HG03095 (cell line): ENCODE measurements at regions not wholly inside any gene's neighbourhood (a gene's known extent, or its start where the extent isn't known, plus 50 kb on each side); places are given as distances from the start of the nearest gene placed in this dataset.

Experiments used
- ATAC-seq: cut with Tn5 transposase; IDR thresholded peaks from one replicate; pipeline ENCODE4 v1.9.1; 2021; ENCODE audit warnings: moderate library complexity; ENCODE audit not compliant: unreplicated experiment

DNA sequence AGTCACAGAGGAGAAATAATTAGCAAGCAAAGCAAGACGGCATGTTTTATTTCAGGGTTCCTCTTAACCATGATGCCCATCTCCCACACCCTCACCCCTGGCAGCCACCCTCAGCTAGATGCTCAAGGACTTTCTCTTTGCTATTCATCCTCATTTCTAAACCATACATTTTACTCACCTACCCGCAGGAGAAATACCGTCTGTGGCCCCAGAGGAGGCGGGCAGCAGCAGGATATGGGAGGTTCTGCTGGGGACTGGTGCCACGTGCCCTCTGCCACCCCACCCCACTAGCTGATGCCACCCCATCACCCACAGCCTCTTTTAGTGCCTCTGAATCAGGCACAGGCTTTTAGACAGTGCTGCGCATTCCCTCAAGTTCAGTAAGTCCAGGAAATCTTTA, 168.7 kb upstream of the ITGB1 start:
- no peak for ATAC-seq

- ATAC-seq, result no peak
Observed at GRCh38 chr10:33125522-33126517, 167.8 kb upstream of the ITGB1 start.

- ATAC-seq, result no peak
Observed at GRCh38 chr10:33125111-33125510, 167.1 kb upstream of the ITGB1 start.

DNA sequence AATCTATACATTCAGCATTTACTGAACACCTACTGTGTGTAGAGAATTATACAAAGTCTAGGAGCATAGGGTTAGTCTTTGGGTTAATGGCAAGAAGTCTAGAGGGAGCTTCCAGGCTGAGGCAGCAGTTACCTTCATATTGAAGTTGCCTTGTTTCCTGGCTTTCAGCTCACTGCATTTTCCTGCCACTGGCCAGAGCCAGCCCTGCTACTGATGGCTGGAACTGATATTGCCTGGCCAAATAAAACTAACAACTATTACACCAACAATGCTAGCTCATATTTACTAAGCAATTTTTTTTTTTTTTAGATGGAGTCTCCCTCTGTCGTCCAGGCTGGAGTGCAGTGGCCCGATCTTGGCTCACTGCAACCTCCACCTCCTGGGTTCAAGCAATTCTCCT, 165.7 kb upstream of the ITGB1 start:
- ATAC-seq, result no peak

DNA sequence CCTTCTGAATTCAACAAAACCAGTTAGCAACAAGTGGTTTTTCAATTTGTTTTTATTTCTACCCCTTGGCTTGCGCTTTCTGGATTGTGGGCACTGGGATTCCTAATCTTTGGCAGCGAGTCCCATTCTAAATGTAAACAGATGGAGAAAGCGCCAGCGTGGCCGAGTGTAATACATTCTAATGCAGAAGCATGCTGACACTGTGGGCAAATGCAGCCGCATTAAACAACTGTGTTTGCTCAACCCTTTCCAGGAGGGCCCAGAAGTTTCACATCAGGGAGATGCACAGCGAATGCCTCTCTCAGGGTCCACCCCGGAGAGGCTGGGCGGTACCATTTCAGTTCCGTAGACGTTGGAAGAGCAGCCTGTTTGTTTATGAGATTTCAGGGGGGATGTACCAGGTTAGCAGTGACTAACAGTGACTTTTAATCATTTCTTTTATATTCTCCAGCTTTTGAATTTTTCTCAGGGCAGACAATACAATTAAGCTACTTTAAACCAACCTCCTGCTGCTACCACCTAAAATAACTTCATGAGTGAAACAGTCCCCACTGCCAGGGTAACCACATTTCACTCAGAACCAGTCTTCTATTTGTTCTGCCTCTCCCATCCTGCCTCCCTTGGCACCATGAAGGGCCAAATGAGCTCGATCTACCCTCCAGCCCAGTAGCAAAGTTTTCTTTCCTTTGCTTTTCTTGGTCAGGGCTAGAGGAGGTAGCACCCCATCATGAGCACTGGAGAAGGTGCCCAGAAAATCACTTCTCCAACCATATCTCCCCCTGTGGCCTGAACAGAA, 164.2 kb upstream of the ITGB1 start:
- no peak for ATAC-seq

- no peak for ATAC-seq
Observed at GRCh38 chr10:33120700-33121099, 162.7 kb upstream of the ITGB1 start.

DNA sequence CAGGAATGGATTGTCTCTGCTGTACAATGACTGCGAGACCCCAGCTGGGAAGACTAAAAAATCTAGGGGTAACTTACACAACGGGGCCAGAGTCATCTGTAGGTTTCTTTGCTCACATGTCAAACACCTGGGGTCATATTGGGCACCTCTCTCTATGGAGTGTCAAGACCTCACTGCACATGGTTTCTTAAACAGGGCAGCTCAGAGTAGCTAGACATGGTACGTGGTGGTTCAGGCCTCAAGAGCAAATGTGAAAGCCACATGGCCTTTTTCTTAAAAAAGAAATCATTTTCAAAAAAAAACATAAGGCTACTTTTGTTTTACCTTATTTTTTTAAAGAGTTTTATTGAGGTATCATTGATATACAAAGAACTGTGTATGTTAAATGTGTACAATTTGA, 162.2 kb upstream of the ITGB1 start:
- no peak for ATAC-seq

DNA sequence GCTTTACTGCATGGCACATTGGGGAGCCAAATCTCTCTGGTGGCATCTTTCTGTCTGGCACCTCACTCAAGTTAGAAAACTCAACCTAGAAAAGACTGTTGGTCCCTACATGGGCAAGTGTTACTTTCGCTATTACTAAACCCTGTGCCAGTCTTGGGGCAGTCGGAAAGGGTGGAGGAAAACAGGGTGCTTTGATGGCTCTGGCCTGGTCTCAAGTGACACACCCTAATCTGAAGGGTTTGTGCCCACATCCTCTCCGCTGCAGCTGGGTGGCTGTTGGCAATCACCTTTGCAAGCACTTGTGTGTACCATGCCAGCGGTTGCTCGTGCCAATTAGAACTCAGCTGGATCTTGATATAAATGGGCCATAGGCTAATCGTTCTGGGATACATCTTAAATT, 159.8 kb upstream of the ITGB1 start:
- ATAC-seq, result no peak

DNA sequence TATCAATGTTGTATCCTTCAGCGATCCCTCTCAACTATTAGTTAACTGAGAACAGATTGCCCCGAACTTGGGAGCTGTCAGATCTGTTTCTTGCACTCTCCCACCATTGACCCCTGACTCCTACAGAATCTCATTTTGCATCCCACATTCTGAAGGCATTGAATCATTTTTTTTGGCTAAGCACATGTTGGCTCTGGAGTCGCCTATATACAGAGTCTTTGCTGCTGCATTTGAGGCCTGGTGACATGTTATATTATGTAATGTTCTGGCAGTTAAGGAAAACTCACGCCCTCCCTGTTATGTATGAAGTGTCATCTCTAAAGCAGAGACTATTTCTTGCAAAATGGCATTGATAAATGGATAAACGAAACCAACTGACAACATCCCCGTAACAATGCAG, 159.2 kb upstream of the ITGB1 start:
- ATAC-seq, result no peak

DNA sequence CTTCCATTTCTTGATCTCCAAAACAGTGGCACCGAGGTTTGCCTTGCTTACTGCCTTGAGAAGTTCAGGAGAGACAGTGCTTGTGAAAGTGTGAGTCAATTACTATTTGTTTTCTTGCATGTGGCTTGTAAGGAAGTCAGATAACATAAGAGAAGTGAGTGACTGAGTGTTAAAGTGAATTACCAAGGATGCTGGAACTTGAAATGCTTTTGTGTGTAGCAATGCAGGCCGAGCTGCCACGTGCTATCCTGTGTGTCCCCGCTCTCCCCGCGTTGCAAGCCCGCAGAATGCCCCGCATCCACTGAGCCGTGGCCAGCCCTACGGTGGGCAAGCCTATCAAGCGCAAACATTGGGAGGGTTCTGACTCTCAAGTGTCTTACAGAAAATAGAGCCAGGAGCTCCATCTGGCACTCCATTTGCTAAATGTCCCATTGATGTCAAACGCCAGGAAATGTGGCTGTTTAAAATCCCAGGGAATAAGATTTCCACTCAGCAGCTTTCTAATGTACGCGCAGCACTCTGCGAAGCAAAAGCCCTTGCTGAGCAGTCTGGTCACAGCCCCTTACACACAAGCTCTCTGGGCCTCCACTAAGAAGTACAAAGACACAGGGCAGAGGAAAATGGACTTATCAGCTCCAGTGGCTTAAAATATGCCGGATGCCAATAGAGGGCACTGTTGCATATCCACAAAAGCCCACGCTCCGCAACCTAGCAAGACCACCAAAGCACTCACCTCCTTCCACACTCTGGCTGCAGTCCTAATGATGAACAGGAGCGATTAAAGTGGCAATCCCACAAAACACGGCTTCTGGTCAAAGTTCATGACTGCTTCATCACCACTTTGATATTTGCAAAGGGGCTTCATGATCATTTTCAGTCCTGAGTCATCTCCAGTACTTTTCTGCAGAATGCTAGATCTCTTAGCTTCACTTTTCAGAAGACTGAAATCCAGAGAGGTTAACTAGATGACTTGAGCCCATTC, 158.0 kb upstream of the ITGB1 start:
- no peak for ATAC-seq

- ATAC-seq, result no peak
Observed at GRCh38 chr10:33114451-33114952, 156.5 kb upstream of the ITGB1 start.

- ATAC-seq, result no peak
Observed at GRCh38 chr10:33113466-33113865, 155.4 kb upstream of the ITGB1 start.

DNA sequence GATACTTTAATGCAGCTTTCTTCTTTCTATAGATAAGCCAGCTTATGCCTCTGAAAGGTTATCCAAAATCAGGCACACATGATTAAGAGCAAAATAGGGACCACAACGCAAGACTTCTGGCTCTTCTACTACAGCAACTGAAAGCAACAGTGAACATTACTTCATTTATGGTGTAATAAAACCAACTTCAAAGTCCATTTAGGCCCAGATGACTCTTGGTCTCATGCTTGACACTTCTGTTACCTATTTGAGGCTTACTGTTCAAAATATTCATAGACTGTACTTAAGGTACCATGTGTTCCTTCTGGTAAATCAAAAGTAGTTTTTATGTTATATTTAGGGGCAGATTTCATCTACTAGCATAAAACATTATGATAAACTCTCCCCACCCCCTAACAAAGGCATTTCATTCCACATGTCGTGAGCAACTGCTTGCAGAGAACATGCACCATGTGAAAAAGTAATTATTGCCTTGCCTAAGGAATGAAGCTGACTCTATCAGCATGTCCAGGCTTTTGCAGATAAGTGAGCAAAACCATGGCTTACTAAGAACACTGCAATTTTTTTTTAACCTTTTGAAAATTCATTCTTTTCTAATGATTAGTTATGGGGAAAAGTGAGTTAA, 154.9 kb upstream of the ITGB1 start:
- ATAC-seq, result no peak

- no peak for ATAC-seq
Observed at GRCh38 chr10:33111488-33112051, 153.5 kb upstream of the ITGB1 start.

DNA sequence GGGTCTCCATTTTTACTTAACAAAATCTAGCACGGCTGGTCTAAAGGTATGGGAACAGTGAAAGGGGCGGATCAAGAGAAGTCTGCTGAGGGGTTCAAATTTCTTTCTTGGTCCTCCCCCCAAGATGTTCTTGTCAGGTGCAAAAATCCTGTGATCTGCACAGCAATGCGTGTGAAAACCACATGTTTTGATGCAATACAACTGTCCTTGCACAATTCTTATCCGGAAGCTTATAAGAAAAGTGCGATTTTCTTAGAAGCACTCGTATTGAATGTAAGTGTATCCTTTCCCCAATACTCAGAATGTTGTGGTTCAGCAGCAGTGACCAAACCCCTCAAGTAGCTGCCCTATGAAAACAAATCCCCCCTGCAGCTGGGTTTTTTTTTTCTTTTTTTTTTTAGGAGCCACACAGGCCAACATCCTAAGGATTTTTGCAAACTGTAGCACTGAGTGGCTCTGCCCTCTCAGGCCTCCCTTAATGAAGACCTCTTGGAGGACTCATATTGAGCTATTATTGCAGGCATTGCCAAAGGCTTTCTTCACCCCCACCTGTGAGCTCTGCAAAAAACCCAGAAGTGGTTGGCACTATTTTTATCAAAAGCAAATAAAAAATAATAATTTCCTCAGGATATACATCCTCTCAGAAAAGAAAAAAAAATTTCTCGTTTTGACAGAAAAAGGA, 151.9 kb upstream of the ITGB1 start:
- ATAC-seq, result no peak

DNA sequence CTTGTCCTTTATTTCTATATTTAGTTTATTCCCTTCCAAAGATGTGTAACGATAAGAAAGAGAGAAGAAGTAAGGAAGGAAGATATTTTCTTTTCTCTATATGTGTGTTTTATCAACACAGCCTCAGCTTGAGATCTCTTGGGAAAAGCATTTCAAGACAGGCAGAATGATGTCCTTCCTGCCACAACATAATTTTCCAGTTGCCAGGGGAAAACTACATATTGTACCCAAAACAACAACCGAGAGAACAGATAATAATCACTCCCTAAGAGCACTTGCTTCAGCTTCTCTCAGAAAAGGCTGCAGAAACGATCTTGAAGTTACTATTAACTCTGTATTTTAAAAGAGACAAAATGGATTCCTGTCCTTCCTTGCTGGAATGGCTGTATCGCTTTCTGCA, 151.4 kb upstream of the ITGB1 start:
- ATAC-seq, result no peak

DNA sequence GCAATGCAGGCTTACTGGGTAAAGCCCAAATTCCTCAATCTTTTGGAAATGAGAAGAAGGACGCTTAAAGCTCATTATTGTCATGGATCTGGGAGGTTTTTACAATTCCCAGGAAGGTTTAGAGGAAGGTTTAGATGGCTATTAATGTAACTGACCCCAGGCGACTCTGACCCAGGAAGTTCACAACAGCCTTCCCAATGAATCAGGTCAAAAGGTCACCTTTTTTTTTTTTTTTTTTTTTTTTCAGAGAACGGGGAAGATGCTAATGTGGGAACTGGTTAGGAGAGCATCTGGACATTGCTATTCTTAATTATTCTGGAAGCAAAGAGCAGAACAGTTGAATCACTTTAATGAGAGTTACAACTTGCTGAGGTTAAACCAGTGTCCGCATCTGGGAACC, 149.9 kb upstream of the ITGB1 start:
- no peak for ATAC-seq

- ATAC-seq, result no peak
Observed at GRCh38 chr10:33106767-33107166, 148.7 kb upstream of the ITGB1 start.

DNA sequence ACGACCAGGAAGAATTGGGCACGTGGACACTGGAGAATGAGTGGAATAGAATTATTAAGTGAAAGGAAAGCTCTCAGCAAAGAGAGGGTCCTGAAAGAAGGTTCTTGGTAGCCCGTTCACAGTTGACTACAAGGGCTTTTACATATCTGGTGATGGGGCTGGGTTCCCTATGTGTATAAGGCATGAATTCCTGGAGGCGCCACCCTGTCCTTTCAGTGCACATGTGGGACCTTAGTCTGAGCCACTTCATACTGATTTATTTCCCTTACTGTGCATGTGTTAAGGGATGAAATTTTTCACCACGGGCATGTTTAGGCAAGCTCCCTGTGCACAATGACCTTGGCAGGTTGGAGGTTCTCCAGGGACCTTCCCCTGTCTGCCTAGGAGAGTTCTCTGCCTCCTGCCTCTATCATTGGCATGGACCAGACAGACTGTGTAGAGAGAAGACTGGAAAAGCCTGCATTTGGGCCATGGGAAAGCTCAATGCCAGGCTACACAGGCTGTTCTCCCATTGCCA, 145.9 kb upstream of the ITGB1 start:
- no peak for ATAC-seq
